C4-2B (cell line): ENCODE measurements at regions not wholly inside any gene's neighbourhood (a gene's known extent, or its start where the extent isn't known, plus 50 kb on each side); places are given as distances from the start of the nearest gene placed in this dataset.

Experiments used
- CTCF ChIP-seq: fragments of 450-650 bp; conservative IDR thresholded peaks from 2 replicates; pipeline ENCODE4 v1.5.1; 2017; ENCODE audit warnings: mild to moderate bottlenecking
- ZFX ChIP-seq: fragments of 450-650 bp; IDR thresholded peaks from 2 replicates; pipeline ENCODE4 v1.6.1; 2017

- TF ChIP-seq CTCF (no peak), ZFX (no peak)
These were observed 149.6 kb upstream of the PRPS1L1 start for GRCh38 chr7:18177129-18177814.
